ENCODE measurements at regions not wholly inside any gene's neighbourhood (a gene's known extent, or its start where the extent isn't known, plus 50 kb on each side); places are given as distances from the start of the nearest gene placed in this dataset.
A peak's percentile ranks its signal among the peaks of the same experiment; 100 is the strongest.

- Histone ChIP-seq H3K79me2 (ENCODE audit: insufficient read depth) (no peaks in the 10 kb centered on the region), H3F3A (replicated peaks; ENCODE audit: insufficient read depth) (no peaks in the 10 kb centered on the region), H3K4me1 (ENCODE audit: control insufficient read depth in 1 of 2, insufficient read depth in 2 of 2, low read depth in 1 of 2, low read length in 1 of 2) (no peaks in the 10 kb centered on the region), H4K20me1 (ENCODE audit: insufficient read depth) (no peaks in the 10 kb centered on the region), H3K27me3 (ENCODE audit: insufficient read depth) (no peaks in the 10 kb centered on the region), H3K4me2 (no peak overlapping the region), H3K27ac (ENCODE audit: low read depth in 2 of 2, low read length in 1 of 2) (no peak overlapping the region), H3K4me3 (ENCODE audit: low read depth in 2 of 2, low read length in 1 of 2) (no peak overlapping the region), H3K9me2 (no peaks in the 10 kb centered on the region), H3K9me3 (no peaks in the 10 kb centered on the region), H3K36me3 (replicated peaks in 1 of 2; ENCODE audit: control insufficient read depth in 1 of 2, insufficient read depth in 2 of 2, low read length in 1 of 2) (no peaks in the 10 kb centered on the region), H2AFZ (ENCODE audit: low read depth) (no peak overlapping the region), H3K9ac (no peak overlapping the region)
- ChIA-PET CTCF (no interaction called here), POLR2A (no interaction called here)
- TF ChIP-seq MEF2A (IDR thresholded peaks at IDR 0.05; ENCODE audit: borderline replicate concordance, low read depth) (no peak), GATA2 (CRISPR knock-in tag; IDR thresholded peaks at IDR 0.05) (no peak), JUND (IDR thresholded peaks at IDR 0.05) (no peak), RCOR1 (IDR thresholded peaks at IDR 0.05; ENCODE audit: low read length) (no peak), IRF3 (IDR thresholded peaks at IDR 0.05; ENCODE audit: low read depth, low read length) (no peak), ELF1 (IDR thresholded peaks at IDR 0.05) (no peak), TAF1 (IDR thresholded peaks at IDR 0.05; ENCODE audit: borderline replicate concordance, low read depth, low read length) (no peak), TEAD4 (IDR thresholded peaks at IDR 0.05; ENCODE audit: borderline replicate concordance, insufficient read depth) (no peak), SIN3A (IDR thresholded peaks at IDR 0.05; ENCODE audit: borderline replicate concordance, low read depth, low read length) (no peak), ZBTB33 (IDR thresholded peaks at IDR 0.05; ENCODE audit: borderline replicate concordance, low read depth) (no peak), GABPA (IDR thresholded peaks at IDR 0.05; ENCODE audit: low read depth) (no peak), NFIC (IDR thresholded peaks at IDR 0.05; ENCODE audit: borderline replicate concordance) (no peak), MXI1 (IDR thresholded peaks at IDR 0.05; ENCODE audit: low read depth, low read length) (no peak)
- DNase-seq = no peak
- 14% methylated on average over 2 of the region's 2 CpGs for WGBS (ENCODE audit: low lambda C conversion rate)
Observed at GRCh38 chr15:94563456-94563855, 332.1 kb downstream of the MCTP2 start.

GRCh38 chr15:94576889-94577533 lies 345.6 kb downstream of the MCTP2 start:
- DNase-seq = peak; percentile 10
- Histone ChIP-seq H3K9me3 (no peaks in the 10 kb centered on the region), H3K4me1 (ENCODE audit: control insufficient read depth in 1 of 2, insufficient read depth in 2 of 2, low read depth in 1 of 2, low read length in 1 of 2) (peaks cover 0 to 11% of the 10 kb centered on the region in 2 experiments; a peak in 1 of 4 replicates), H2AFZ (ENCODE audit: low read depth) (no peak overlapping the region), H3K27ac (ENCODE audit: low read depth in 2 of 2, low read length in 1 of 2) (no peak overlapping the region), H3K36me3 (replicated peaks in 1 of 2; ENCODE audit: control insufficient read depth in 1 of 2, insufficient read depth in 2 of 2, low read length in 1 of 2) (no peaks in the 10 kb centered on the region), H3K9me2 (no peaks in the 10 kb centered on the region), H3K27me3 (ENCODE audit: insufficient read depth) (no peaks in the 10 kb centered on the region), H3K4me2 (no peak overlapping the region), H3K79me2 (ENCODE audit: insufficient read depth) (no peaks in the 10 kb centered on the region), H3F3A (replicated peaks; ENCODE audit: insufficient read depth) (no peaks in the 10 kb centered on the region), H4K20me1 (ENCODE audit: insufficient read depth) (no peaks in the 10 kb centered on the region), H3K9ac (no peak overlapping the region), H3K4me3 (ENCODE audit: low read depth in 2 of 2, low read length in 1 of 2) (no peak overlapping the region; a peak in 1 of 4 replicates)
- ChIA-PET CTCF (interaction anchor here (0.6 to 2.1 kb wide), 7 partner anchors 9 to 176 kb away, joined by 3 to 7 read pairs (median 3); no protein-coding TSS in a partner anchor), POLR2A (no interaction called here)
- 20% methylated on average over 12 of the region's 12 CpGs for WGBS (ENCODE audit: low lambda C conversion rate)
- TF ChIP-seq TCF12 (IDR thresholded peaks at IDR 0.05) (no peak), CTCF (IDR thresholded peaks at IDR 0.05) (peak; percentile 27), RAD21 (IDR thresholded peaks at IDR 0.05; ENCODE audit: low read length) (peak; percentile 46; the same call in 1 of the 2 replicates)
